HepG2 (cell line): ENCODE measurements at regions not wholly inside any gene's neighbourhood (a gene's known extent, or its start where the extent isn't known, plus 50 kb on each side); places are given as distances from the start of the nearest gene placed in this dataset.

Experiments
- ATAC-seq: fragments of 200-7000 bp; cut with Tn5 transposase; 3 replicates; pipeline ENCODE4 v1.9.1; 2020; ENCODE audit warnings: mild to moderate bottlenecking, moderate library complexity
- BruUV-seq: library from RNA; stranded (reverse); fragments of 400-500 nt; replicated peaks from 2 replicates; lab custom pipeline; 2021; lab: Mats Ljungman, UMichigan
- CTCF ChIA-PET: fragments of 300-600 bp; formaldehyde crosslinking; extraction: SDS; loops from one replicate; lab custom pipeline; 2021; ENCODE audit warnings: low total read pairs, inconsistent platforms, low intra/inter-chr PET ratio; lab: Yijun Ruan, JAX
- POLR2A ChIA-PET: fragments of 350-600 bp; sonication (Branson Sonifier 250); formaldehyde crosslinking; loops from one replicate; lab custom pipeline; 2020; ENCODE audit warnings: antibody characterized with exemption, inconsistent platforms; lab: Yijun Ruan, JAX
- DNase-seq: peaks from one replicate; pipeline ENCODE4 v3.0.0-alpha.2; 2015; ENCODE audit warnings: low spot score
- FAIRE-seq: peaks from 3 replicates; lab custom pipeline; 2011; peaks lifted over from hg19 to GRCh38; lab: Jason Lieb, UNC
- H2AFZ ChIP-seq: one replicate; pipeline ENCODE4 v1.6.1; 2011; ENCODE audit warnings: low read length, inconsistent platforms
- H3K27ac ChIP-seq: fragments of 300-600 bp; 3 replicates; pipeline ENCODE4 v1.8.0; 2011; ENCODE audit warnings: mixed run types, mild to moderate bottlenecking, mixed read lengths, low read length, inconsistent platforms; ENCODE audit not compliant: insufficient read depth; ENCODE audit errors: extremely low read length
- H3K27me3 ChIP-seq, 2 experiments: fragments of 200-600 bp in 1 of 2; 2 replicates in 1 of 2; 3 replicates in 1 of 2; pipeline versions ENCODE4 v1.6.0 to v1.8.0; 2011; ENCODE audit warnings: low read length in 2 of 2, mild to moderate bottlenecking in 2 of 2, moderate library complexity in 2 of 2, inconsistent platforms in 1 of 2; ENCODE audit not compliant: insufficient read depth in 2 of 2, control insufficient read depth in 1 of 2
- H3K36me3 ChIP-seq, 2 experiments: fragments of 200-600 bp in 1 of 2; replicated peaks in 1 of 2; 2 replicates in 1 of 2; 3 replicates in 1 of 2; pipeline versions ENCODE4 v1.5.1 to v1.8.0; 2011; ENCODE audit warnings: low read length in 2 of 2, inconsistent platforms in 1 of 2; ENCODE audit not compliant: insufficient read depth in 2 of 2, control insufficient read depth in 1 of 2
- H3K4me1 ChIP-seq: 2 replicates; pipeline ENCODE4 v1.5.1; 2012; ENCODE audit warnings: low read length, inconsistent platforms; ENCODE audit not compliant: insufficient read depth
- H3K4me2 ChIP-seq: 2 replicates; pipeline ENCODE4 v1.6.0; 2011; ENCODE audit warnings: low read depth, low read length, inconsistent platforms
- H3K4me3 ChIP-seq, 3 experiments: fragments of 200-600 bp in 1 of 3; sonication (generic), shearing (Covaris generic) in 1 of 3; replicated peaks in 1 of 3; 2 replicates each; pipeline ENCODE4 v1.5.1; 2011 to 2016; ENCODE audit warnings: low read length in 3 of 3, inconsistent platforms in 2 of 3, low read depth in 2 of 3, mild to moderate bottlenecking in 2 of 3, control low read depth in 1 of 3, mixed read lengths in 1 of 3; ENCODE audit not compliant: insufficient read depth in 1 of 3
- H3K79me2 ChIP-seq: one replicate; pipeline ENCODE4 v1.6.1; 2011; ENCODE audit warnings: low read length, inconsistent platforms; ENCODE audit not compliant: insufficient read depth
- H3K9ac ChIP-seq: 2 replicates; pipeline ENCODE4 v1.6.0; 2011; ENCODE audit warnings: mild to moderate bottlenecking, low read depth, low read length, inconsistent platforms; ENCODE audit not compliant: insufficient read depth
- H3K9me3 ChIP-seq: 2 replicates; pipeline ENCODE4 v1.5.1; 2012; ENCODE audit warnings: mild to moderate bottlenecking, low read length
- H4K20me1 ChIP-seq: 2 replicates; pipeline ENCODE4 v1.6.0; 2011; ENCODE audit warnings: inconsistent platforms, mild to moderate bottlenecking, low read length, moderate library complexity; ENCODE audit not compliant: insufficient read depth
- FOSL2 ChIP-seq: sonication (generic); formaldehyde crosslinking; IDR thresholded peaks from 2 replicates; pipeline ENCODE4 v1.4.0; 2020; ENCODE audit warnings: missing genetic modification reagents
- KIAA2018 ChIP-seq: sonication (generic); formaldehyde crosslinking; IDR thresholded peaks from 2 replicates; pipeline ENCODE4 v1.5.0; 2020; ENCODE audit warnings: mild to moderate bottlenecking, missing genetic modification reagents, borderline replicate concordance
- SOX5 ChIP-seq: IDR thresholded peaks from 2 replicates; pipeline ENCODE4 v1.6.1; 2016; ENCODE audit warnings: borderline replicate concordance
- SRSF1 ChIP-seq: fragments of 200-400 bp; formaldehyde crosslinking; optimal IDR thresholded peaks from 2 replicates; pipeline ENCODE3; 2017; ENCODE audit warnings: mild to moderate bottlenecking, low read depth, low read length, moderate library complexity
- ZNF10 ChIP-seq: sonication (generic); formaldehyde crosslinking; IDR thresholded peaks from 2 replicates; pipeline ENCODE4 v1.4.0; 2020; ENCODE audit warnings: mild to moderate bottlenecking, low read depth, missing genetic modification reagents, borderline replicate concordance
- ZNF260 ChIP-seq: sonication (generic); formaldehyde crosslinking; IDR thresholded peaks from 2 replicates; pipeline ENCODE4 v1.4.0; 2020; ENCODE audit warnings: missing genetic modification reagents, low read depth, mild to moderate bottlenecking, borderline replicate concordance
- ZSCAN22 ChIP-seq: sonication (generic); formaldehyde crosslinking; IDR thresholded peaks from 2 replicates; pipeline ENCODE4 v1.4.0; 2020; ENCODE audit warnings: mild to moderate bottlenecking, missing genetic modification reagents
- WGBS: methylation state at CpG from one replicate; pipeline ENCODE4 v1.1.6; 2017; ENCODE audit warnings: low lambda C conversion rate; 5-methylcytosine and 5-hydroxymethylcytosine counted together
- in situ Hi-C: cut with HindIII; loops from 2 replicates; pipeline ENCODE4 v1.10.0; 2017; ENCODE audit warnings: low pct_unique_long_range_greater_than_20kb; ENCODE audit not compliant: extremely low pct_ligation_motif_present
- intact Hi-C: fragments of 100-400 bp; cut with micrococcal nuclease; formaldehyde crosslinking; loops from one replicate; pipeline ENCODE4 v1.10.0; 2022; ENCODE audit not compliant: unreplicated experiment

GRCh38 chrX:142089193-142089592 is 115.9 kb downstream of the MAGEC2 start (continued):
- TF ChIP-seq ZNF260 (CRISPR knock-in tag) (no peak), SRSF1 (no peak), ZSCAN22 (CRISPR knock-in tag) (no peak), SOX5 (no peak)

DNA sequence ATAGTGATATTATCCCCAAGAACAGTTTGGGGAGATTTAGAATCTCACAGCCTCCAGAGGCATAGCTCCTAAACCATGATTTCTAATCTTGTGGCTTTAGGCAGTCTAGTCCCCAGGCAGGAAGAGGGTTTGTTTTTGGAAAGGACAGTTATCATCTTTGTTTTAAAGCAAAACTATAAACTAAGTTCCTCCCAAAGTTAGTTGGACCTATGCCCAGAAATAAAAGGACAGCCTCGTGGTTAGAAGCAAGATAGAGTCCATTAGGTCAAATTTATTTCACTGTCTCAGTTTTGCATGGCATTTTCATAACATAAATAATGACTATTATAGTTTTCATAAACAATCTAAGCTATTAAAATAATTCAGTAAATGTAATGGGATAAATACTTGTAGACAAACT is 120.5 kb downstream of the MAGEC2 start:
- Histone ChIP-seq H3K27ac (no peak overlapping the region), H3K79me2 (no peaks in the 10 kb centered on the region), H3K4me1 (no peaks in the 10 kb centered on the region), H2AFZ (no peak overlapping the region), H3K36me3 (no peaks in the 10 kb centered on the region), H3K4me3 (no peak overlapping the region), H3K9me3 (peaks cover 53% of the 10 kb centered on the region), H4K20me1 (no peaks in the 10 kb centered on the region), H3K27me3 (no peaks in the 10 kb centered on the region), H3K9ac (no peak overlapping the region), H3K4me2 (no peak overlapping the region)
- ChIA-PET CTCF (no interaction called here), POLR2A (no interaction called here)
- BruUV-seq = no TSS peak
- TF ChIP-seq ZNF10 (no peak), FOSL2 (CRISPR knock-in tag) (no peak), KIAA2018 (no peak)
- in situ Hi-C loops (no loop called here), intact Hi-C loops (no loop called here)
- 6% methylated on average over 1 of the region's 1 CpG for WGBS
- ATAC-seq (no peak), FAIRE-seq (no peak), DNase-seq (no peak)
